Liver (tissue), 8 donors: ENCODE measurements at regions not wholly inside any gene's neighbourhood (a gene's known extent, or its start where the extent isn't known, plus 50 kb on each side); places are given as distances from the start of the nearest gene placed in this dataset.

Experiments
- DNase-seq: peaks from one replicate; pipeline ENCODE4 v3.0.0-alpha.2; 2017; ENCODE audit warnings: low spot score
- H3K27ac ChIP-seq, 2 donors: one replicate each; pipeline ENCODE4 v1.7.0; 2013; ENCODE audit warnings: inconsistent platforms in 2 of 2, low read length in 2 of 2, control low read depth in 1 of 2, low read depth in 1 of 2, mild to moderate bottlenecking in 1 of 2
- H3K27me3 ChIP-seq, 4 donors: one replicate each; pipeline versions ENCODE4 v1.6.1 to v1.7.0; 2013; ENCODE audit warnings: low read length in 3 of 4, inconsistent platforms in 1 of 4, mild to moderate bottlenecking in 1 of 4, moderate library complexity in 1 of 4; ENCODE audit not compliant: control insufficient read depth in 4 of 4, insufficient read depth in 4 of 4
- H3K36me3 ChIP-seq, 4 donors: one replicate each; pipeline versions ENCODE4 v1.6.1 to v1.7.0; 2013; ENCODE audit warnings: low read length in 3 of 4, mild to moderate bottlenecking in 3 of 4, low read depth in 1 of 4, moderate library complexity in 1 of 4; ENCODE audit not compliant: control insufficient read depth in 4 of 4, insufficient read depth in 3 of 4
- H3K4me1 ChIP-seq, 4 donors: one replicate each; pipeline versions ENCODE4 v1.6.1 to v1.7.0; 2013; ENCODE audit warnings: low read length in 3 of 4, mild to moderate bottlenecking in 3 of 4, moderate library complexity in 1 of 4; ENCODE audit not compliant: control insufficient read depth in 4 of 4, insufficient read depth in 4 of 4
- H3K4me3 ChIP-seq, 3 donors: one replicate each; pipeline versions ENCODE4 v1.6.1 to v1.7.0; 2013; ENCODE audit warnings: low read length in 3 of 3, control low read depth in 1 of 3, low read depth in 1 of 3, mild to moderate bottlenecking in 1 of 3
- H3K9ac ChIP-seq, 2 donors: one replicate each; pipeline ENCODE4 v1.7.0; 2013; ENCODE audit warnings: low read length in 2 of 2, mild to moderate bottlenecking in 2 of 2, moderate library complexity in 2 of 2, control low read depth in 1 of 2, low read depth in 1 of 2
- H3K9me3 ChIP-seq, 4 donors: one replicate each; pipeline versions ENCODE4 v1.6.1 to v1.7.0; 2013; ENCODE audit warnings: low read length in 3 of 4; ENCODE audit not compliant: control insufficient read depth in 4 of 4
- ATF3 ChIP-seq: IDR thresholded peaks from 2 replicates; pipeline ENCODE4 v1.6.1; 2016; ENCODE audit warnings: antibody characterized with exemption
- CTCF ChIP-seq: fragments of 150-350 bp; IDR thresholded peaks from 2 replicates; pipeline ENCODE4 v1.5.1; 2017; ENCODE audit warnings: improper control_type of control experiment, low read depth, low read length; ENCODE audit not compliant: missing input control
- EGR1 ChIP-seq, 2 donors: IDR thresholded peaks; 2 replicates each; pipeline ENCODE4 v1.6.1; 2016 to 2018; ENCODE audit warnings: antibody characterized with exemption in 2 of 2, low read depth in 2 of 2
- FOXA1 ChIP-seq: IDR thresholded peaks from 2 replicates; pipeline ENCODE4 v1.6.1; 2016; ENCODE audit warnings: antibody characterized with exemption
- FOXA2 ChIP-seq: IDR thresholded peaks from 2 replicates; pipeline ENCODE4 v1.6.1; 2016; ENCODE audit warnings: antibody characterized with exemption
- GABPA ChIP-seq, 2 donors: IDR thresholded peaks in 1 of 2; conservative IDR thresholded peaks in 1 of 2; 2 replicates each; pipeline ENCODE4 v1.6.1; 2016; ENCODE audit warnings: antibody characterized with exemption in 2 of 2, mild to moderate bottlenecking in 1 of 2, moderate library complexity in 1 of 2
- HNF4A ChIP-seq, 2 donors: conservative IDR thresholded peaks; 2 replicates each; pipeline ENCODE4 v1.6.1; 2016; ENCODE audit warnings: antibody characterized with exemption in 2 of 2, mild to moderate bottlenecking in 2 of 2
- HNF4G ChIP-seq: IDR thresholded peaks from 2 replicates; pipeline ENCODE4 v1.6.1; 2016; ENCODE audit warnings: antibody characterized with exemption
- JUND ChIP-seq, 2 donors: IDR thresholded peaks; 2 replicates each; pipeline ENCODE4 v1.6.1; 2016; ENCODE audit warnings: antibody characterized with exemption in 2 of 2
- MAX ChIP-seq: IDR thresholded peaks from 2 replicates; pipeline ENCODE4 v1.6.1; 2016; ENCODE audit warnings: antibody characterized with exemption
- NR2F2 ChIP-seq: IDR thresholded peaks from 2 replicates; pipeline ENCODE4 v1.6.1; 2016; ENCODE audit warnings: antibody characterized with exemption
- REST ChIP-seq: IDR thresholded peaks from 2 replicates; pipeline ENCODE4 v1.6.1; 2016; ENCODE audit warnings: antibody characterized with exemption, mild to moderate bottlenecking
- RXRA ChIP-seq, 2 donors: IDR thresholded peaks; 2 replicates each; pipeline ENCODE4 v1.6.1; 2017 to 2018; ENCODE audit warnings: antibody characterized with exemption in 2 of 2, mild to moderate bottlenecking in 1 of 2
- SP1 ChIP-seq: IDR thresholded peaks from 2 replicates; pipeline ENCODE4 v1.6.1; 2018; ENCODE audit warnings: antibody characterized with exemption, mild to moderate bottlenecking
- TAF1 ChIP-seq: conservative IDR thresholded peaks from 2 replicates; pipeline ENCODE4 v1.6.1; 2016; ENCODE audit warnings: antibody characterized with exemption, mild to moderate bottlenecking
- YY1 ChIP-seq: IDR thresholded peaks from 2 replicates; pipeline ENCODE4 v1.6.1; 2016; ENCODE audit warnings: antibody characterized with exemption, mild to moderate bottlenecking
- ZBTB33 ChIP-seq: IDR thresholded peaks from 2 replicates; pipeline ENCODE4 v1.6.1; 2016; ENCODE audit warnings: antibody characterized with exemption
- WGBS: extraction: QIAGEN DNeasy Blood & Tissue Kit; methylation state at CpG from one replicate; pipeline ENCODE4 v1.1.7; 2013; 5-methylcytosine and 5-hydroxymethylcytosine counted together
- donor health status: healthy.
- donor health status: healthy.
- donor health status: healthy.
- donor health status: healthy.
- donor health status: healthy.

DNA sequence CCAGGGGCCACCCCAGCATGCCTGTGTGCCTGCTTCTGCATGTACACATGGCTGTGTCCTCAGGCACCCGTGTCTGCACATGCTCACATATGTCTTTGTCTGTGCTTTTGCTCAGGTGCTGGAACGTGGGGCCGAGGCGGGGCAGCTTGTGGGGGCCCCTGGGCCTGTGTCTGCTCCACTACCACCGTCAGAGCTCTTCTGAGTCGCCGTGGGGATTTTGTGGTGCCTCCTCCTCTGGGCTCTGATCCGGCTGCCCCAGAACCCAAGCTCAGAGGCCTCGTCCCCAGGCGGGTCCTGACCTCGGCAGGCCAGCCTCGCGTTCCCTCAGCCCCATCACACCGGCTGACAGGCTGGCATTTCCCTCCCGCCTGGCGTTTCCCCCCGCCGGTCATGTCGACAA is 104.6 kb upstream of the ACTRT2 start:
- no peaks in the 10 kb centered on the region for H3K9me3 ChIP-seq
- no peak for DNase-seq
- no peak overlapping the region for H3K4me3 ChIP-seq
- 75% methylated on average over 19 of the region's 19 CpGs for WGBS
- H3K27ac ChIP-seq: no peak overlapping the region
- H3K36me3 ChIP-seq: no peaks in the 10 kb centered on the region
- no peaks in the 10 kb centered on the region for H3K4me1 ChIP-seq
- TF ChIP-seq JUND (IDR thresholded peaks at IDR 0.05) (no peak), YY1 (no peak), HNF4A (conservative IDR thresholded peaks at IDR 0.05) (no peak), EGR1 (IDR thresholded peaks at IDR 0.05; ENCODE audit: low read depth in 2 of 2) (no peak), ZBTB33 (no peak), CTCF (no peak), ATF3 (no peak), MAX (no peak), TAF1 (no peak), SP1 (no peak), FOXA1 (no peak)
- peaks cover 0 to under 1% (median 0%) of the 10 kb centered on the region in 4 donors for H3K27me3 ChIP-seq
- H3K9ac ChIP-seq: no peak overlapping the region

DNA sequence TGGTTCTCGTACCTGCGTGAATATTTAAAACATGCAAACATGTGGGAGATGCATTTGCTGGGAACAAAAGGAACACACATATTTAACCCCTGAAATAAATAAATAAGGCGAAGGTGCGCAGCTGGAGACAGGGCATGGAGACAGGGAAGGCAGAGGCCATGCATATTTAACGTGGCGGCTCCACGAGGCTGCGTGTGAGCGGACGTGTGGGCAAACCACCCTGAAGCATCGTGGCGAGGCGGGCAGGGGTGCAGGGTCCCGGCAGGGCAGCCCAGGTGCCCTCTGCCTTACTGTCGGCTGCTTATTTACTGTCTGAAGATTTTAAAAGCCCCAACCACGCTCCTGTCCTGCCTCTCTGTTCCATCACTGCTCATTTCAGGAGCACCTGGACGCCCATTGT is 104.0 kb upstream of the ACTRT2 start:
- no peak overlapping the region for H3K4me3 ChIP-seq
- H3K9ac ChIP-seq: no peak overlapping the region
- TF ChIP-seq JUND (IDR thresholded peaks at IDR 0.05): no peak
- no peak for TF ChIP-seq HNF4G
- no peak for TF ChIP-seq EGR1 (IDR thresholded peaks at IDR 0.05; ENCODE audit: low read depth in 2 of 2)
- TF ChIP-seq NR2F2: no peak
- TF ChIP-seq RXRA (IDR thresholded peaks at IDR 0.05): no peak
- no peak for TF ChIP-seq TAF1
- no peak for TF ChIP-seq CTCF
- no peak for TF ChIP-seq REST
- TF ChIP-seq GABPA (IDR thresholded peaks at IDR 0.05 in 1 of 2, conservative IDR thresholded peaks at IDR 0.05 in 1 of 2): no peak
- no peak for TF ChIP-seq FOXA2
- H3K27me3 ChIP-seq: peaks cover 0 to 6% (median 0%) of the 10 kb centered on the region in 4 donors
- 79% methylated on average over 17 of the region's 17 CpGs for WGBS
- no peak overlapping the region for H3K27ac ChIP-seq
- no peaks in the 10 kb centered on the region for H3K4me1 ChIP-seq
- H3K36me3 ChIP-seq: no peaks in the 10 kb centered on the region
- no peaks in the 10 kb centered on the region for H3K9me3 ChIP-seq
- DNase-seq: no peak
